GM19468 (cell line): ENCODE measurements at regions not wholly inside any gene's neighbourhood (a gene's known extent, or its start where the extent isn't known, plus 50 kb on each side); places are given as distances from the start of the nearest gene placed in this dataset.
"Not testable (repeated sequence)": the region's sequence is repeated elsewhere in the genome, so short reads cannot be mapped to it uniquely, and the experiment has no call there.

Source experiments
- ATAC-seq: cut with Tn5 transposase; IDR thresholded peaks from one replicate; pipeline ENCODE4 v1.9.1; 2021; ENCODE audit warnings: mild to moderate bottlenecking, moderate library complexity, moderate number of reproducible peaks; ENCODE audit not compliant: unreplicated experiment; ENCODE audit errors: extremely low read depth

- no peak for ATAC-seq
Observed at GRCh38 chr12:82300611-82301010, 57.6 kb downstream of the CCDC59 start.

DNA sequence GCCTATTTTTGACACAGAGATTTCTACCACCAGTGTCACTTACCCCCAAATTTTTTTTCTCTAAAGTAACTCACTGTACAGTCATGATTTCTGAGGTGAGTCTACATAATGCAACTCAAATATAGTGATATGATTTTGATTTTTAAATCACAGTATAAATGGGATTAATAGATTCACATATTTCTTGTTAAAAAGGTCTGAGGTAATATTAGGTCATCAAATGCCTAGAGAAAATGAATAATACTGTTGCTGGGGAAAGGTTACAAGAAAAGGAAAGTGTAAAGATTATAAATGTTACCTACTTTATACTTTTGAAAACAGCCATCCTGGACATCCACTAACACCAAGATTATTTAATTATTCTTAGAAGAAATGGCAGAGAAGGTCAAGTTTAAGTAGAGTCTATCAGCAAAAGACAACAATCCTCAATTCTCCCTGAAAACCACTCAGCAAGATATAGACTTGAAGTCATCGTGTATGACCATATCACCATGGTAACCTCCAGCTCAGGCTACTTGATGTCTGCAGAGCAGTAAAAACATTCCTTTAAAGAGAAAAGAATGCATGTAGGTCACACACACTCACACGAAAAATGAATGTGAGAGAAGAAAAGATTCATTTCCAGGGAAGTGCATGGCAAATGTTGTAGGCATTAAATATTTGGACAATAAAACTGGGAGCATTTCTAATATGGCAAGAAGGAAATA is 58.7 kb downstream of the CCDC59 start:
- ATAC-seq, result no peak

GRCh38 chr12:82290415-82290814 is 67.8 kb downstream of the CCDC59 start:
- ATAC-seq, result no peak

DNA sequence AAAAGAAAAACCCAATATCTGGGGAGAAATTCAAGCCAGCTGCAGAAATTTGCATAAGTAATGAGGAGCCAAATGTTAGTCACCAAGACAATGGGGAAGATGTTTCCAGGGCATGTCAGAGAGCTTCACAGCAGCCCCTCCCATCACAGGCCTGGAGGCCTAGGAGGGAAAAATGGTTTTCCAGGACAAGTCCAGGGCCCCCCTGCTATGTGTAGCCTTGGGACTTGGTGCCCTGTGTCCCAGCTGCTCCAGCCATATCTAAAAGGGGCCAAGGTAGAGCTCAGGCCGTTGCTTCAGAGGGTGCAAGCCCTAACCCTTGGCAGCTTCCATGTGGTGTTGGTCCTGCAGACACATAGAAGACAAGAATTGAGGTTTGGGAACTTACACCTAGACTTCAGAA is 76.9 kb downstream of the CCDC59 start:
- ATAC-seq, result not testable (repeated sequence)

GRCh38 chr12:82279536-82280058 is 78.6 kb downstream of the CCDC59 start:
- ATAC-seq, result no peak

DNA sequence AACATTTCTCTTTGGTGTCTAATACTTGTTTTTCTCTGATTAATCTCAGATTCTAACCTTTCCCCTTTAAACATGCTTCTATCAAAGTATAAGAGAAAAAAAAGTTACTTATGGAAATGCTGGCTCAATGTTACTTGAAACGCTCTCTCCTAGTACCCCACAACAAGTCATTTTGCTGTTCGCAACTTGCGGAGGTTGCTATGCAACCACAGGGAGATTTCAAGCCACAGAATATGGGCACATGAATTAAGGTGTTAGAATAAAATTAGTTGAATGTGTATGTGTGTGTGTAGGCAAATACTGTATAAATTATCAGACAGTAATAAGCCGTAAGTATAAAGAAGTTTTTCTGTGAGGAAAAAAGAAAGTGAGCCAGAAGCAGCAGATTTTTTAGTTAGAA is 80.6 kb downstream of the CCDC59 start:
- ATAC-seq, result no peak

DNA sequence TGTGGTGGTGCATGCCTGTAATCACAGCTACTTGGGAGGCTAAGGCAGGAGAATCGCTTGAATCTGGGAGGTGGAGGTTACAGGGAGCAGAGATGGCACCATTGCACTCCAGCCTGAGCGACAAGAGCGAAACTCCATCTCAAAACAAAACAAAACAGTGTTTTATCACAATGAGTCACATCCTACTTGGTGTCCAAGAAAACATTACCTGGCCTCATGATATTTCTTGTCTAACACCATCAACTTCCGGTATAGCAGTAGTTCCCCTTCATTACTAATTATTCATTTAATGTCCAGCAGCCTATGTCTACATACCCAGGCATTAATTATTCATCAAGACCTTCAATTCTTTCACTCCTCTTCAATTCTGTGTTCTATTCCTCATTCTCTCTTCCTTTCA is 115.5 kb downstream of the CCDC59 start:
- ATAC-seq, result no peak

DNA sequence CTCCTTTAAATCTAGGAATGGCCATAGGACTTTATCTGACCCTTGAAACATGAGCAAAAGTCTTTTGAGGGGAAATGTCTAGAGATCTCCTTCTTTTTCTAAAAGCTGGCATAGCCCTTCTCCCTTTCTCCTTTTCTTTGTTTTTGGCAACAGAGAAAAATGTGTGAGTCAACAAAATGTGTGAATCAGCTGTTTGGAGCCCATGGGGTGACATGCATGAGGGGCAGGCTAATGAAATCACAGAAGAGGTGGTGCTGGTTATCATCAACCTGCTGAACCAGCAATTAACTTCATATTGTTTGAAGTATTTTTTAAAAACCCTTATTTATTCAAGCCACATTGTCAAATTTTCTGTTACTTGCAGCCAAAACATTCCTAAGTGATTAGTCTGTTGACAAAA is 132.3 kb downstream of the CCDC59 start:
- no peak for ATAC-seq

DNA sequence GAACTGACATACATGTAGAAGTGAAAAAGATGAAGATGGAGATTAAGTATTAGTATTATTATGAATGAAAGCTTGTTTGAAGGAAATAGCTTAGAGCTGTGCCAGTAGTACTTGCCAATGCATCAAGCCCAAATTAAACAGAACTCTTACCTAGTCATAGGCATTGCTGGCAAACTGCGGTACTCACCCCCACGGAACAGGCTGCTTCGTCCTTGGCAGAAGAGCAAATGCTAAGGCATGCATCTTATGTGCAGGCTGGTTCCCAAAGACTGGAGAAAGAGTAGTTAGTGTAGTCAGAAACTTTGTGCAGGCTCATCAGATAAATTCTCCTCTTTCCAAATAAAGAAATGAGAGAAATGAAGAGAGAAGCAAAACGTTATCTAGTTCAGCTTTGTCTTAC is 134.8 kb downstream of the CCDC59 start:
- ATAC-seq, result no peak

DNA sequence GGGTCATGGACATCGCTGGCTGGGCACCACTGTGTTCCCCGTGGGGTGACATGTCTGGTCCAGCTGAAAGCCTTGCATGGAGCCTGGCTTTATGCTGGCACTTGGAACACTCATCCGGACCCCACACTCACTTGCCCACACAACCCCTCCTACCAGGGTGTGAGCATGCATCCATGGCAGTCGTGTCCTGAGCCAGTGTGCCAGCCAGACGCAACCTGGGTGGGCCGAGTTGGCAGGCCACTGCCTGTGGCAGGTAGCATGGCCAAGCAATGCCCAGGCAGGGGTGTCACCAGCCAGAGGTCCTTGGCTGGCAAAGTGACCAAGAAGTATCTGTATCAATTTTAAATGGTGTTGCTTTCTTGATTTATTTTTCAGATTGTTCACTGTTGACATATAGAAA is 141.7 kb downstream of the CCDC59 start:
- no peak for ATAC-seq

- ATAC-seq, result no peak
Observed at GRCh38 chr12:82213761-82214160, 144.4 kb downstream of the CCDC59 start.

DNA sequence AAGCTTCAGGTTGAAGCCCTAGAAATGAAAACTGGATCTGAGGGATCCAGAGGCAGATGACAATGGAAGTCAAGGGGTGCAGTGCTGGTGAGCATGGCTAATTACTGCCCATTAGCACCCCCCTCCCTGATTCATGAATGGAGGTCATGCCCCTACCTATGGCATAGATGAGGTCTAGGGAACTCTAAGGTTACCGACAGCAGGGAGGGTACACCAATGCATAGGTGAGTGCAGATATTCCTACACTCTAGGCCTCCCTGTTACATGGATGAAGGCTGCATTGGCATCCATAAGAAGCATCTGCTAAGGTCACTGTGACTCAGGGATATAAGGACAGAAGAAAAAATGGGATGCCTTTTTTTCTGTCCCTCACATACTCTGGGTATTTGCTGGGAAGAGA is 147.3 kb downstream of the CCDC59 start:
- ATAC-seq, result no peak

DNA sequence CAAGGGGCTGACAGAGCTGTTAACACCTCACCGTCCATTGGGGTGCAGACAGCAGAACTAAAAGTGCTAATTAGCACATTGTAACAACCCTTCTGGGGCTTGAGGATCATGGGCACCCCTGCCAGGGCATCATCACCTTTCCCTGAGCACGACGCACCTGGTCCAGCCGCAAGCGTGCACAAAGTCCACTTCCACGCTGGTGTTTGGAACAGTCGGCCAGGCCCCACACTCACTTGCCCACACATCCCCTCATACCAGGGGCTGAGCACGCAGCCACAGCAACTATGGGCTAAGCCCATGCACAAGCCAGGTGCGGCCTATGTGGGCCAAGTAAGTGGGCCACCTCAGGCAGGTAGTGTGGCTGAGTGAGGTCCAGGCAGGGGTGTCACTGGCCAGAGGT is 148.7 kb downstream of the CCDC59 start:
- ATAC-seq, result no peak

- ATAC-seq, result no peak
Observed at GRCh38 chr12:82207556-82207955, 150.6 kb downstream of the CCDC59 start.

DNA sequence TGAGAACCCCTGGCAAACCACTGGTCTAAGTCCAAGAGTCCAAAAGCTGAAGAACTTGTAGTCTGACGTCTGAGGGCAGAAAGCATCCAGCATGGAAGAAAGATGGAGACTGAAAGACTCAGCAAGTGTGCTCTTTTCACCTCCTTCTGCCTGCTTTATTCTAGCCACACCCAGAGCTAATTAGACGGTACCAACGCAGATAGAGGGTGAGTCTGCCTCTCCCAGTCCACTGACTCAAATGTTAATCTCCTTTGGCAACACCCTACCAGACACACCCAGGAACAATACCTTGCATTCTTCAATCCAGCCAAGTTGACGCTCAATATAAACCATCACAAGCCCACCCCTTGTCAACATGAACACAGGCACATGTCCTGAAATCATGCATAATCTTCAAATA is 155.1 kb downstream of the CCDC59 start:
- ATAC-seq, result no peak

- ATAC-seq, result no peak
Observed at GRCh38 chr12:82187595-82187994, 170.6 kb downstream of the CCDC59 start.

DNA sequence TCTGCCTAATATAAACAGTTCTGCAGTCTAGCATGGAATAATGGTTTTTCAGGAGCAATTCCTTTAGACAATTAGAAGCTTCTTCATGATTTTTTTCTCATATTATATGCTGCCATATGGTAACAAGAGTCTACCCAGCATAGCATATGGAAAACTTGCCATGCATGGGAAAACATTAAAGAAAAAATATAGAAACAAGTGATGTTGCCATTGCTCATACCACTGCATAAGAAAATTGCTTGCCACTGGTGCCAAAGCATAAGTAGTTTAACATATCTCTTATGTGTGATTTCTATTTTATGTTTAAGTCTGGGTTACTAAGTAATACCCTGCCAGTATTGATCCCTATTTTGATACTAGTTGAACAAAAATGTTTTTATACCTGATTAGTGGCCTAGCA is 171.2 kb downstream of the CCDC59 start:
- no peak for ATAC-seq

GRCh38 chr12:82186282-82186681 is 171.9 kb downstream of the CCDC59 start:
- ATAC-seq, result no peak

DNA sequence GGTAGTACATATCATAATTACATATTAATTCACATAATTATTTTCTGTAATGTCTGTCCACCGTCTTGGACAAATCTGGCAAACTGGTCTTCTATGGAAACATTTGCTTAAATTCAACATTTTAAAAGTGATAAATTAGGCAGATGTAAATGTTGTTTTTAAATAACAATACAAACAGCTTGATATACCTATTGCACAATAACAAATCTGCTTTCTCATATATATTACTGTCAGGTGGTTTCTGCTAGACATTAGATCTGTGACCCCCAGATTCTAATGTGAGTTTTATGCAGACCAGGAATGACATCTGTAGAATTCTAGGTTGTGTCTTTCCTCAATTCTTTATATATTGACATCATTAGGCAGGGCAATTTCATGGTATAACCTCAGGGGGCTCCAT is 173.3 kb downstream of the CCDC59 start:
- no peak for ATAC-seq

DNA sequence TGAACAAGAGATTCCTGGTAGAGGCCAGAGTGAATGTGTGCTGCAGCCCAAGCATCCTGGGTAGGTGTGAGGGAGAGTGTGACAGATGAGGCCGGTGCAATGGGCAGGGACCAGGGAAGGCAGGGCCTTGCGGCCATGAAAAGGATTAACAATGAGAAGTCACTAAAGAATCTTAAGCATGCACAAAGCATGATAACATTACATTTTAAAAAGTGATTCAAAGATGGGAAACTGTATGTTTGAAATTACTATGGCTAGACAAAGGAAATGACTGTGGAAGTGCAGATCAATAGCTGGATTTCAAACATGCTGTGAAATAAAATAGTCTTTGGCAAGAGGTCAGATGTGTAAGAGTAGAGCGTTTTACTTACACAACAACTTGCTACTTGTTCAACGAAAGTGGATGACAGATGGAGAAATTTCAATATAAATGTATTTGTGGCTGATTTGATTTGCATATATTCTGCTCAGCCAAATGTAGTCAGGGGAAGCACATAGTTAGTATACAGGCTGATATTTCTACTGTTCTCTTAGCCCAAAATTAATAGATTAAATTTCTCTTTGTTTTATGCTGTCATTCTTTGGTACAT is 175.5 kb downstream of the CCDC59 start:
- ATAC-seq, result no peak

DNA sequence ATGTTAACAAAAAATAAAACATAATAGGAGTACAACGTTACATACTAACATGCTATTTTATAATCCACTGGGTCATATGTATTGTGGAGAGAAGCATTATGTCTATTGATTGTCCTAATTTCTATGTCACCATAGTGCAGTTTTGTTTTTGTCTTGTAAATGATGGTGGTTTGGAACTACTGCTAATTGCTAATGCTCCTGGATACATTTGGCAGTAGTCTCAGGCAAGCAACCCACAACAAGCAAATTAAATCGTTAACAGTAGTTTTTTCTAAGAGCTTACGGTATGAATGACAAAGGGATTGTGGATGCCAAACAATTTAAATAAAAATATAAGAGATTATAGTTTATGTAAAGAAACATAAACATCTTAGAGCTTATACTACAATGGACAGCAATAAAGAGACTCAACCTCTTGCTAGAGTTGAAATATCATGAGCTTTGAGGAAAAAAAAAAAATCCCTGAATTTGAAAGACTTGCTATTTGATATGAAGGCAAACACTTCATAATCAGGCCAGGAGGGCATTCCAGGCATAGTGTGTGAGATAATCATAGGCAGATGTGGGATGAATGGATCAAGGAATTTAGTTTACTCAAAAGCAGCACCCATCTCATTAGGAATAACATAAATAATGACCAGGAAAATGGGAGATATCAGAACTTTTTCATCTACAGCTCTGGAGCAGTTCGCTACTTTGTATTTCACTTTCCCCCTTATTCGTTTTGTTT is 181.3 kb downstream of the CCDC59 start:
- no peak for ATAC-seq
